GM06990 (cell line): ENCODE measurements at regions not wholly inside any gene's neighbourhood (a gene's known extent, or its start where the extent isn't known, plus 50 kb on each side); places are given as distances from the start of the nearest gene placed in this dataset.

Experiments
- DNase-seq: peaks from one replicate; pipeline ENCODE4 v3.0.0-alpha.2; 2011; ENCODE audit not compliant: insufficient read length; ENCODE audit errors: extremely low read depth
- H3K27me3 ChIP-seq: replicated peaks from 2 replicates; pipeline ENCODE4 v1.6.0; 2011; ENCODE audit warnings: low read length; ENCODE audit not compliant: control insufficient read depth, insufficient read depth
- H3K36me3 ChIP-seq: 2 replicates; pipeline ENCODE4 v1.5.1; 2011; ENCODE audit warnings: low read length; ENCODE audit not compliant: control insufficient read depth, insufficient read depth
- H3K4me3 ChIP-seq: replicated peaks from 2 replicates; pipeline ENCODE4 v1.5.1; 2011; ENCODE audit warnings: low read depth, mild to moderate bottlenecking, control low read depth, low read length
- TF ChIP-seq, protein P1 (sequence below): IDR thresholded peaks from 2 replicates; pipeline ENCODE4 v1.5.1; 2011; ENCODE audit warnings: low read length, control low read depth, mild to moderate bottlenecking, inconsistent platforms; ENCODE audit not compliant: insufficient read depth, poor library complexity, severe bottlenecking

DNA sequence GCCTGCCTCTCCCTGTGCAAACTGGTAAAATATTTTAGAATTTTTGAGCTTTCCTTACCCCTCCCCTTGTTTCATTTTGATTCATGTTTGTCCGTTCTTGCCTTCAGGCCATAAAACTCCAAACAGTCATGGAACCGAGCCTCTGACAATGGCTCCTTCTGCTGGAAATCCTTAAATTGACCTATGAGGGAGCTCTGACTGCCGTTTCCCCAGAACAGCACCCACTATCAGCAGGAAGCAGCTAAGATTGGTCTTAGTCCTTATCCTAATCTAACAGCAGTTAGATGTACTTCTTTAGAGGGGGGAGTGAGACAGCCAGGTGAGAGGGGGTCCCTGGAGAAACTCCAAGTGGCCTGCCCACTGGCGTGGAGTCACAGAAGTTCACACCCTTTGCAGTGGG, 106.7 kb downstream of the FAM174A start:
- DNase-seq = no peak
- Histone ChIP-seq H3K36me3 (no peaks in the 10 kb centered on the region), H3K4me3 (no peak overlapping the region), H3K27me3 (no peaks in the 10 kb centered on the region)
- TF ChIP-seq, protein P1, sequence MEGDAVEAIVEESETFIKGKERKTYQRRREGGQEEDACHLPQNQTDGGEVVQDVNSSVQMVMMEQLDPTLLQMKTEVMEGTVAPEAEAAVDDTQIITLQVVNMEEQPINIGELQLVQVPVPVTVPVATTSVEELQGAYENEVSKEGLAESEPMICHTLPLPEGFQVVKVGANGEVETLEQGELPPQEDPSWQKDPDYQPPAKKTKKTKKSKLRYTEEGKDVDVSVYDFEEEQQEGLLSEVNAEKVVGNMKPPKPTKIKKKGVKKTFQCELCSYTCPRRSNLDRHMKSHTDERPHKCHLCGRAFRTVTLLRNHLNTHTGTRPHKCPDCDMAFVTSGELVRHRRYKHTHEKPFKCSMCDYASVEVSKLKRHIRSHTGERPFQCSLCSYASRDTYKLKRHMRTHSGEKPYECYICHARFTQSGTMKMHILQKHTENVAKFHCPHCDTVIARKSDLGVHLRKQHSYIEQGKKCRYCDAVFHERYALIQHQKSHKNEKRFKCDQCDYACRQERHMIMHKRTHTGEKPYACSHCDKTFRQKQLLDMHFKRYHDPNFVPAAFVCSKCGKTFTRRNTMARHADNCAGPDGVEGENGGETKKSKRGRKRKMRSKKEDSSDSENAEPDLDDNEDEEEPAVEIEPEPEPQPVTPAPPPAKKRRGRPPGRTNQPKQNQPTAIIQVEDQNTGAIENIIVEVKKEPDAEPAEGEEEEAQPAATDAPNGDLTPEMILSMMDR = no peak

DNA sequence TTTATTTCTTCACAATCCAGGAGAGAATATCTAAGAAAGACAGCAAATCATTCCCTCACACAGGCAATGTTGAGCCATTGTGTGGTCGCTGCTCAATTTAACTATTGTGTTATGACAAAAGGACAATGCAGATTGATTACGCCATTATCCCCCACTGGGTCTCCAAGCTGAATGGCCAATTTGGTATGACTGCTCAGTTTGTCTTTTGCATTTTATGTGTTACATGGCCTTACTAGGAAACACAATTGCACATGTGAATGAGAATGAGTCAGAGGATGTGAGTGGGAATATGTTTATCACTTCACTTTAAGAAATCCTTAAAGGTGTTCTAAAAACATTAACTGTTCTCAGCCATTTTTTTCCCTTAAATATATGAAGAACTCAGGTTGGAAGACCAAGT, 108.3 kb downstream of the FAM174A start:
- DNase-seq = no peak
- TF ChIP-seq, protein P1 = no peak
- H3K4me3 ChIP-seq = no peak overlapping the region

DNA sequence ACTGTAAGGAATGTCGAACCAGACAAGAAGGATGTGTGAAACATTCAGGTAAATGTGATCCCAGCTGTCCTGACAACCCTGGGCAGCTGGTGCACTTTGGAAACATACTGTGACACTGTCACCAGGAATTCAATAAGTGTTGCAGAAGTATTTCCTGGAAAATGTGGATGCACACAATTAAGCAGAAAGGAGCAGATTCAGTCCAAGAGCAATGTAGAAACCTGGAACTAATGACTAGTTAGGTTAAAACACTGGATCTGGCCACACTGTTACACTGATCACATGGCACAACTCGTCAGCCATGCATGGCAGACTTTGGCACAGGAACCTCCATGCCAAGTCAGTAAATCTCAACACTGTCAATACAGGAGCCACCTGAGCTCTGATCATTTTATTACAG, 109.0 kb downstream of the FAM174A start:
- Histone ChIP-seq H3K27me3 (no peaks in the 10 kb centered on the region), H3K36me3 (no peaks in the 10 kb centered on the region), H3K4me3 (no peak overlapping the region)
- DNase-seq = no peak
- TF ChIP-seq, protein P1 = no peak

More for the DNA sequence above, 108.3 kb downstream of the FAM174A start:
- no peaks in the 10 kb centered on the region for H3K36me3 ChIP-seq
- H3K27me3 ChIP-seq = no peaks in the 10 kb centered on the region

- Histone ChIP-seq H3K4me3 (no peak overlapping the region), H3K27me3 (no peaks in the 10 kb centered on the region), H3K36me3 (no peaks in the 10 kb centered on the region)
- no peak for DNase-seq
- TF ChIP-seq, protein P1 = no peak
These were observed 109.6 kb downstream of the FAM174A start for GRCh38 chr5:100644776-100645175.

- H3K27me3 ChIP-seq = no peaks in the 10 kb centered on the region
- H3K36me3 ChIP-seq = no peaks in the 10 kb centered on the region
- TF ChIP-seq, protein P1 = no peak
- no peak for DNase-seq
- H3K4me3 ChIP-seq = no peak overlapping the region
These were observed 110.8 kb downstream of the FAM174A start for GRCh38 chr5:100646011-100646410.

GRCh38 chr5:100646691-100647090, 111.5 kb downstream of the FAM174A start:
- Histone ChIP-seq H3K4me3 (no peak overlapping the region), H3K36me3 (no peaks in the 10 kb centered on the region), H3K27me3 (no peaks in the 10 kb centered on the region)
- no peak for DNase-seq
- TF ChIP-seq, protein P1 = no peak
